GM12892 (cell line): ENCODE measurements at regions not wholly inside any gene's neighbourhood (a gene's known extent, or its start where the extent isn't known, plus 50 kb on each side); places are given as distances from the start of the nearest gene placed in this dataset.

ENCODE experiments used
- POLR2A ChIP-seq: IDR thresholded peaks from 2 replicates; pipeline ENCODE4 v1.6.1; 2011; ENCODE audit warnings: low read depth, low read length, control low read depth
- POLR2AphosphoS5 ChIP-seq: IDR thresholded peaks from 2 replicates; pipeline ENCODE4 v1.6.1; 2011; ENCODE audit warnings: low read depth, low read length, control low read depth
- TAF1 ChIP-seq: IDR thresholded peaks from 2 replicates; pipeline ENCODE4 v1.6.1; 2011; ENCODE audit warnings: low read depth, mild to moderate bottlenecking, control low read depth, low read length, borderline replicate concordance

GRCh38 chr7:49669692-49670260 is 103.7 kb upstream of the VWC2 start:
- TF ChIP-seq POLR2A (no peak), POLR2AphosphoS5 (no peak), TAF1 (no peak)
